Loucy (cell line): ENCODE measurements at regions not wholly inside any gene's neighbourhood (a gene's known extent, or its start where the extent isn't known, plus 50 kb on each side); places are given as distances from the start of the nearest gene placed in this dataset.

Source experiments
- H2AFZ ChIP-seq: fragments of 200-600 bp; sonication (generic); 2 replicates; pipeline ENCODE4 v1.6.0; 2016; ENCODE audit warnings: antibody characterized with exemption, mild to moderate bottlenecking, low read length, moderate library complexity
- H3F3A ChIP-seq: fragments of 200-600 bp; 2 replicates; pipeline ENCODE4 v1.6.0; 2016; ENCODE audit warnings: antibody characterized with exemption, low read depth, mild to moderate bottlenecking
- H3K27me3 ChIP-seq: fragments of 200-600 bp; sonication (generic); 2 replicates; pipeline ENCODE4 v1.6.1; 2014; ENCODE audit warnings: low read length, mild to moderate bottlenecking; ENCODE audit not compliant: insufficient read depth, poor library complexity, severe bottlenecking
- H3K36me3 ChIP-seq: fragments of 200-600 bp; sonication (generic); 2 replicates; pipeline ENCODE4 v1.6.1; 2016; ENCODE audit warnings: low read length; ENCODE audit not compliant: insufficient read depth
- H3K4me1 ChIP-seq: fragments of 200-600 bp; sonication (generic); 2 replicates; pipeline ENCODE4 v1.5.1; 2014; ENCODE audit warnings: low read length, mild to moderate bottlenecking; ENCODE audit not compliant: insufficient read depth, poor library complexity, severe bottlenecking
- H3K4me2 ChIP-seq: fragments of 200-600 bp; sonication (generic); 2 replicates; pipeline ENCODE4 v1.6.0; 2014; ENCODE audit warnings: antibody characterized with exemption, low read length, low read depth, mild to moderate bottlenecking; ENCODE audit not compliant: poor library complexity, severe bottlenecking
- H3K4me3 ChIP-seq: fragments of 200-600 bp; sonication (generic); 2 replicates; pipeline ENCODE4 v1.5.1; 2014; ENCODE audit warnings: low read length, mild to moderate bottlenecking, mixed read lengths; ENCODE audit not compliant: poor library complexity, severe bottlenecking
- H3K79me2 ChIP-seq: fragments of 200-600 bp; sonication (generic); 2 replicates; pipeline ENCODE4 v1.6.1; 2014; ENCODE audit warnings: low read length; ENCODE audit not compliant: insufficient read depth
- H3K9ac ChIP-seq: fragments of 200-600 bp; sonication (generic); 2 replicates; pipeline ENCODE4 v1.6.0; 2014; ENCODE audit warnings: mild to moderate bottlenecking, low read depth, low read length, moderate library complexity; ENCODE audit not compliant: poor library complexity, severe bottlenecking
- H3K9me2 ChIP-seq: fragments of 200-600 bp; sonication (generic); replicated peaks from 2 replicates; pipeline ENCODE4 v1.6.1; 2016; ENCODE audit warnings: low read depth, low read length, mixed read lengths
- H3K9me3 ChIP-seq: fragments of 200-600 bp; sonication (generic); 2 replicates; pipeline ENCODE4 v1.6.1; 2014; ENCODE audit warnings: mild to moderate bottlenecking, antibody characterized with exemption, low read length, low read depth; ENCODE audit not compliant: insufficient read depth
- H4K20me1 ChIP-seq: fragments of 200-600 bp; sonication (generic); 2 replicates; pipeline ENCODE4 v1.6.0; 2014; ENCODE audit warnings: antibody characterized with exemption, low read length, mild to moderate bottlenecking; ENCODE audit not compliant: insufficient read depth, poor library complexity, severe bottlenecking
- CTCF ChIP-seq: fragments of 200-600 bp; sonication (generic); conservative IDR thresholded peaks from 2 replicates; pipeline ENCODE4 v1.5.1; 2014; ENCODE audit warnings: mild to moderate bottlenecking, antibody characterized with exemption, low read length
- EZH2phosphoT487 ChIP-seq: fragments of 200-600 bp; IDR thresholded peaks from 2 replicates; pipeline ENCODE4 v1.6.1; 2018; ENCODE audit warnings: antibody characterized with exemption, mild to moderate bottlenecking, moderate library complexity, borderline replicate concordance

- Histone ChIP-seq H3K4me1 (no peaks in the 10 kb centered on the region), H3K9me3 (no peaks in the 10 kb centered on the region; the same call in 1 of the 2 replicates), H3F3A (no peaks in the 10 kb centered on the region), H2AFZ (no peak overlapping the region), H4K20me1 (no peaks in the 10 kb centered on the region), H3K9me2 (no peaks in the 10 kb centered on the region), H3K79me2 (no peaks in the 10 kb centered on the region), H3K36me3 (no peaks in the 10 kb centered on the region), H3K4me2 (no peak overlapping the region), H3K9ac (no peak overlapping the region), H3K27me3 (no peaks in the 10 kb centered on the region), H3K4me3 (no peak overlapping the region)
- TF ChIP-seq EZH2phosphoT487 (no peak), CTCF (no peak)
Observed at GRCh38 chr7:71050492-71050891, 81.5 kb upstream of the GALNT17 start.

DNA sequence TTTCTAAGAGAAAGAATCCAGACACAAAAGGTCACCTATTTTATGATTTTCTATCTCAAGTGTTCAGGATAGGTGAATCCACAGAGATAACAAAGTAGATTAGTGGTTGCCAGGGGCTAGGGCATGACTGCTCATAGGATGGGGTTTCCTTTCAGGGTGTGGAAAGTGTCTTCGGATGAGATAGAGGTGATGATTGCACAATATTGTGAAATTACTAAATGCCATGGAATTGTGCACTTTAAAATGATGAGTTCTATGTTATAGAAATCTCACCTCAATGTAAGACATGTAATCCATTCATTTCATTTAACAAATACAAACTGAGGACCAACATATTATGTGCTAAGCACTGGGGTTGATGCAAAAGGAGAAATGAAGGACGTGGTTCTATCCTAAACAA lies 76.4 kb upstream of the GALNT17 start:
- H3K9me3 ChIP-seq, result no peaks in the 10 kb centered on the region; the same call in 1 of the 2 replicates
- H3F3A ChIP-seq, result no peaks in the 10 kb centered on the region
- H3K4me2 ChIP-seq, result no peak overlapping the region
- TF ChIP-seq CTCF (no peak), EZH2phosphoT487 (no peak)
- H3K36me3 ChIP-seq, result no peaks in the 10 kb centered on the region
- H3K79me2 ChIP-seq, result no peaks in the 10 kb centered on the region
- no peaks in the 10 kb centered on the region for H3K9me2 ChIP-seq
- H3K27me3 ChIP-seq, result no peaks in the 10 kb centered on the region
- no peak overlapping the region for H3K4me3 ChIP-seq
- no peak overlapping the region for H2AFZ ChIP-seq
- no peaks in the 10 kb centered on the region for H4K20me1 ChIP-seq
- no peaks in the 10 kb centered on the region for H3K4me1 ChIP-seq
- H3K9ac ChIP-seq, result no peak overlapping the region

GRCh38 chr7:71077743-71078476 lies 54.0 kb upstream of the GALNT17 start:
- H3K9me3 ChIP-seq, result no peaks in the 10 kb centered on the region; the same call in 1 of the 2 replicates

More at GRCh38 chr7:71077743-71078476, 54.0 kb upstream of the GALNT17 start:
- no peak overlapping the region for H3K9ac ChIP-seq
- H3K36me3 ChIP-seq, result no peaks in the 10 kb centered on the region
- no peaks in the 10 kb centered on the region for H3K9me2 ChIP-seq
- H4K20me1 ChIP-seq, result no peaks in the 10 kb centered on the region
- H3K4me3 ChIP-seq, result no peak overlapping the region
- H3K4me2 ChIP-seq, result no peak overlapping the region
- TF ChIP-seq CTCF, result no peak
- TF ChIP-seq EZH2phosphoT487, result no peak
- no peaks in the 10 kb centered on the region for H3F3A ChIP-seq
- no peaks in the 10 kb centered on the region for H3K4me1 ChIP-seq
- no peaks in the 10 kb centered on the region for H3K79me2 ChIP-seq
- H2AFZ ChIP-seq, result no peak overlapping the region
- no peaks in the 10 kb centered on the region for H3K27me3 ChIP-seq
